T-helper 2 cell treated with Interferon-gamma antibody and Interleukin-4, amounts not matched to agents 5 μg/mL and 100 μg/mL, for 36 hours (primary cell): ENCODE measurements at regions not wholly inside any gene's neighbourhood (a gene's known extent, or its start where the extent isn't known, plus 50 kb on each side); places are given as distances from the start of the nearest gene placed in this dataset.

ENCODE experiments used
- DNase-seq: peaks from one replicate; pipeline ENCODE4 v3.0.0; 2021; ENCODE audit warnings: low spot score
- H3K27ac Mint-ChIP-seq: one replicate; pipeline ENCODE4 v1.8.0; 2021; ENCODE audit warnings: mild to moderate bottlenecking, mixed read lengths
- H3K27me3 Mint-ChIP-seq: one replicate; pipeline ENCODE4 v1.8.0; 2021; ENCODE audit warnings: low read depth, mixed read lengths
- H3K36me3 Mint-ChIP-seq: one replicate; pipeline ENCODE4 v1.8.0; 2021; ENCODE audit warnings: low read depth, mixed read lengths
- H3K4me1 Mint-ChIP-seq: one replicate; pipeline ENCODE4 v1.8.0; 2021; ENCODE audit warnings: low read depth, mixed read lengths
- H3K4me3 Mint-ChIP-seq: one replicate; pipeline ENCODE4 v1.8.0; 2022; ENCODE audit warnings: mild to moderate bottlenecking, moderate library complexity, mixed read lengths
- H3K9me3 Mint-ChIP-seq: one replicate; pipeline ENCODE4 v1.8.0; 2021; ENCODE audit warnings: mixed read lengths

DNA sequence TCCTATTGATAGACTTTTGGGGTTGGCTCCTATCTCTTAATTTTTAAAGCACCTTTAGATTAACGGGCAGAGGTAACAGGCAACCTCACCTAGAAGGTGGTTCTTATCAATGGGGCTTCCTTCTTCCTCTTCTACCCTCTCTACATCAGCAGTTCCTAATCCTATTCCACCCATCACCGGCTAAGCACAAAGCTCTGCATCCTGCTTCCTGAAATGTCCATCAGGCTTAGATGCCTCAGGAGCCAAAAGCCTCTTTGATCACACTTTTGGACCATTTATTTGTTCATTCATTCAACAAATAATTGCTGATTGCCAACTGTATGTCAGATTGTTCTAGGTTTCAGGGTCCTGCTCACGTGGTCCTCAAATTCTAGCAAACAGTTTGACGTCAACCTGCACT, 586.0 kb downstream of the TOX3 start:
- Mint-ChIP-seq H3K9me3 (peaks cover 14% of the 10 kb centered on the region), H3K4me1 (no peaks in the 10 kb centered on the region), H3K27me3 (no peaks in the 10 kb centered on the region), H3K27ac (no peak overlapping the region), H3K36me3 (no peaks in the 10 kb centered on the region), H3K4me3 (no peak overlapping the region)
- no peak for DNase-seq

DNA sequence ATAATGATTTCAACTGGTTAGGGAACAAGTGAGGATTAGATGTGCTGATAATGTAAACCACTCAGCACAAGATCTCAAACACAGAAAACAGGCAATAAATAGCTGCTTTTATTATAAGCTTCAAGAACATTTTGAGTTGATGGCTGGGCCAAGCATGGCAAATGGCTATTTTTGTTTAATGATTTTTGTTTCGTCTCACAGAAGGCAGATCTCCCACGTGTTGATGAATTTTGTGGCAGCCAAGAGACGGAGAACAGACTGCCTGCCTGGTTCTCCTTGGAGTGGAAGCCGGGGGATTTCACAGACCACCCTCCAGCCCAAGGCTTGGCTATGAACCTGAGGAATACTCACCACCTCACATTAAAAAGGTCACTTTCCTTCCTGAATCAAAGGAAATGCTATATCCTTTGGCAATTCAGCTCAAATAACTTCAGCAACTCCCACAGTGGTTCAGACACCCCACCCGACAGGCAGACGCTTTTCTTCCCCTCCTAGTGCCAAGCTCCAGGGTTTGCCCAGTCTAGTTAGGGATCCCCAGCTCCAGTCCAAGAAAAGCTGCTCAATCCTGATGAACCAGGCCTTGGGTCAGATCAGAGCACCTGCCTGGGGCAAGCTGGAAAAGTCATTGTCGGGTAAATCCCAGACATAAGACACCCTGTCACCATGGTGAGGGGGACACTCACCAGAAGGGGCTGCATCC, 593.5 kb downstream of the TOX3 start:
- DNase-seq: no peak
- no peak overlapping the region for H3K4me3 Mint-ChIP-seq
- H3K27ac Mint-ChIP-seq: no peak overlapping the region

DNA sequence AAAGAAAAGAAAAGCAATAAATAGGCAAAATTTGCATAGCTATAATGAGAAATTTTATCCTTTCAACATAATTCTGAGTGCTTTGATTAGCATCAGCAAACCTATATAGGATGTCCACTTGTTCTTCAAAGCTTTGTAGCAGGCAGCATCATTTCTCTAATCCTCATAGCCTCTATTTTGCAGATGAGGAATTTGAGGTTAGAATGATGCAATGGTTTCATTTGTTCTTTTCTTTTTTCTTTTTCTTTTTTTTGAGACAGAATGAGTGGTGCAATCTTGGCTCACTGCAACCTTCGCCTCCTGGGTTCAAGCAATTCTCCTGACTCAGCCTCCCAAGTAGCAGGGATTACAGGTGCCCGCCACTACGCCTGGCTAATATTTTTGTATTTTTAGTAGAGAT, 594.4 kb downstream of the TOX3 start:
- H3K9me3 Mint-ChIP-seq: no peaks in the 10 kb centered on the region
- no peak for DNase-seq
- no peaks in the 10 kb centered on the region for H3K36me3 Mint-ChIP-seq
- no peaks in the 10 kb centered on the region for H3K4me1 Mint-ChIP-seq
- no peak overlapping the region for H3K27ac Mint-ChIP-seq
- no peak overlapping the region for H3K4me3 Mint-ChIP-seq
- H3K27me3 Mint-ChIP-seq: no peaks in the 10 kb centered on the region

More for the DNA sequence above, 593.5 kb downstream of the TOX3 start:
- Mint-ChIP-seq H3K9me3 (peaks cover 3% of the 10 kb centered on the region), H3K4me1 (no peaks in the 10 kb centered on the region), H3K27me3 (no peaks in the 10 kb centered on the region), H3K36me3 (no peaks in the 10 kb centered on the region)

DNA sequence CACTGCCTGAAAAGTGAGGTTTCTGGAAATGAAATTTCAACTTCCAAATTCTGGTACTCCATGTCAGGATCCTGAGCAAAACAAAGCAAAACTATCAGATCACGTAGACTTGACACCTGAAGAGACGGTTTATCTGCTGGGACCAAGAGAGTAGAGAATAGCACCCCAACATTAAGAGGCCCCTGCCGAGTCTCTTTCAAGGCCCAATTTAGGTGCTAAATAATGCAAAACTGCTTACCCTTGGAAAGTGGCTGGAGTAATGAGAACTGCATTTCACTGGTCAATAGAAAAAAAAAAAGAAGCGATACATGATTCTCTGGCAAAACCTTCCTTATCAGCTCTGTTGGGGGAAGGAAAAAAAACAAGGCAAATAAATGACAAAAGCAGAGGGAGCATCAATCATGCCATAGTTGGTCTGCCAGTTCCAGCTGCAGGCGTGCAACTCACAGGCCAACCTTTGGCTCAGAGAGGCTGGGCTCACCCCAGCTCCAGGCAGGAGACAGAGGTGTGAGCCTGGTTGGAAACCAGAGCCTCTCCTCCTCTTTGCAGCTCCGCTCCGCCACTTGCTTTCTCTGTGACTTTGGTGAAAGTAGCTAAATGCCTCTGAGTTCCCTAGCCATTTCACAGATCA, 595.2 kb downstream of the TOX3 start:
- H3K27me3 Mint-ChIP-seq: no peaks in the 10 kb centered on the region
- H3K4me1 Mint-ChIP-seq: no peaks in the 10 kb centered on the region
- no peaks in the 10 kb centered on the region for H3K9me3 Mint-ChIP-seq

DNA sequence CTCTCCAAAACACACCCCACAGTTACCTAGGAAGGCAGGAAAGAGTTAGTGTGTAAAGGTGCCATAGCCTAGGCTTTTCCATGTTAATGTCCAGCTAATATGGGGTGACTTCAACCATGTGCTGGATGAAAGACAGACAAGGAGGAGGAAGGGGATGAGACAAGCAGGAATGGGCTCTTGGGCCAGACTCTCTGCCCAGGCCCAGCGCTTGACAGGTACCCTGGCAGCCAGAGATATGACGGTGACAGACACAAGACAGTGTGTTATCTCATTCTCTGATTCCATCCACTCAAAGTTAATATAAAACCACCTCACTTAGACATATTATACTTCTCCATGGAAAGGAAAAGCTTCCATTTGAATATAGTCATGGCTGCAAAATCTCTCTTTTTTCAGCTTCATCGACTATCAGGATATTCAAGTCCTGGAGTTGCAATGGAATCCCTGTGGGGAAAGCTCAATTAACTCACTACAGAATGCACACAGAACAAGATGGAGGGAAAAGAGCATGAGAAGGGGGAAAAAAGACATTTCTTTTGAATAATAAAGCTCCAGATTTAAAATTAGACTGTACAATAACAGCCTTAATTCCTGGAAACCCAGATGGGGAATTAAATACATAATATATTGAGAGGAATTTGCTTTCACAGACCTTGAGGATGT, 596.7 kb downstream of the TOX3 start:
- Mint-ChIP-seq H3K36me3 (no peaks in the 10 kb centered on the region), H3K4me3 (no peak overlapping the region), H3K27ac (no peak overlapping the region), H3K4me1 (no peaks in the 10 kb centered on the region), H3K9me3 (no peaks in the 10 kb centered on the region), H3K27me3 (no peaks in the 10 kb centered on the region)
- no peak for DNase-seq

More for the DNA sequence above, 595.2 kb downstream of the TOX3 start:
- H3K27ac Mint-ChIP-seq: no peak overlapping the region
- H3K36me3 Mint-ChIP-seq: no peaks in the 10 kb centered on the region
- H3K4me3 Mint-ChIP-seq: no peak overlapping the region
- DNase-seq: no peak

DNA sequence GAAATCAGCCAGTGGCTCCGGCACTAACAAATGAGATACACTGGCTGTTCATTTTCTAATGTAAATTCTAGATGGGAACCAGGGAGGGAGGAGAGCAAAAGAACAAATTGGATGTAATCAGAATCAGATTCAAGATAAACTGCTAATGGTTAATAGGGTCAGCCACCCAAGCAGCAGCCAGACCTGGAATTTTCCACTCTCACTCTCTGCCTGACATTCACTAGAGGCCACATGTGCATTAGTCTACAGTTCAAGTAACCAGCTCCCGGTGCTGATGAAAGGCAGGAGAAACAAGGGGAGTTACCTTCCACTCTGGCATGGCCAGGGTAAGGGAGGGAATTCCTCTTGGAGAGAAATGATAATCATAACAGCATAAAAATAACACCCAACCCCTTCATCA, 597.7 kb downstream of the TOX3 start:
- Mint-ChIP-seq H3K9me3 (peaks cover 7% of the 10 kb centered on the region), H3K27ac (no peak overlapping the region), H3K4me1 (no peaks in the 10 kb centered on the region), H3K4me3 (no peak overlapping the region), H3K36me3 (no peaks in the 10 kb centered on the region), H3K27me3 (no peaks in the 10 kb centered on the region)
- DNase-seq: no peak

DNA sequence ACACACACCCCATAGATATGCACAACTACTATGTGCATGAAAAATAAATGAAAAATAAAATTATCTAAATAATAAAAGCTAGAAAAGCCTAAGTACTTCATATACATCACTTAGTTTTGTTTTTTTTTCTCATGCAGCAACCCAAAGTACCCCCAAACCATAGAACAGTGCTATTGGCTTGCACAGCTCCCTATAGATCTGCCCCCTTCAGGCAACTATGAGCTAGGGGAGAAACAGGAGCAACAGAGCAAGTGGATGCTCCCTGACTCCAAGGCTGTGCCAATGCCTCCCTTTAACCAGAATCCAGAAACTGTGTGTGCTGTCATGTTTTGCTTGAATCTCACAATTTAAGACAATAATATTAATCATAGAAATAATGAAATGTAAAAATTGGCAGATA, 605.5 kb downstream of the TOX3 start:
- Mint-ChIP-seq H3K4me3 (no peak overlapping the region), H3K27me3 (no peaks in the 10 kb centered on the region), H3K9me3 (peaks cover 36% of the 10 kb centered on the region), H3K27ac (no peak overlapping the region), H3K4me1 (no peaks in the 10 kb centered on the region), H3K36me3 (no peaks in the 10 kb centered on the region)
- no peak for DNase-seq

DNA sequence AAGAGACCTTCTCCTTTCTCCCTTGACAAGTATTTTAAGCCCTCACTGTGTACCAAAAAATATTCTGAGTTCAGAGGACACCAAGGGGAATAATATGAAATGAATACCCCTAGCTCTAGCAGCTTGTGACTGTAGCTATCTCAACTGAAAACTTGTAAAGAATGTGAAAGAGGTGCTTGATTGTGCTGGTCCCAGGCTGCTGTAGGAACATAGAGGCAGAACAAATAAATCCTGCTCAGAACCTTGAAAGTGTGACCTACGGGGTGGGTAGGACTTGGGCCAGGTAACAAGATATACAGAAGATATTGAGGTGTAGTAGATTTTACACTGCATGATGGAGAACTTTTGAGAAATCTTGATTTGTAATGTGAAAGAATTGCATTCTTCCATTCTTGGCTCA, 606.8 kb downstream of the TOX3 start:
- no peaks in the 10 kb centered on the region for H3K4me1 Mint-ChIP-seq

DNA sequence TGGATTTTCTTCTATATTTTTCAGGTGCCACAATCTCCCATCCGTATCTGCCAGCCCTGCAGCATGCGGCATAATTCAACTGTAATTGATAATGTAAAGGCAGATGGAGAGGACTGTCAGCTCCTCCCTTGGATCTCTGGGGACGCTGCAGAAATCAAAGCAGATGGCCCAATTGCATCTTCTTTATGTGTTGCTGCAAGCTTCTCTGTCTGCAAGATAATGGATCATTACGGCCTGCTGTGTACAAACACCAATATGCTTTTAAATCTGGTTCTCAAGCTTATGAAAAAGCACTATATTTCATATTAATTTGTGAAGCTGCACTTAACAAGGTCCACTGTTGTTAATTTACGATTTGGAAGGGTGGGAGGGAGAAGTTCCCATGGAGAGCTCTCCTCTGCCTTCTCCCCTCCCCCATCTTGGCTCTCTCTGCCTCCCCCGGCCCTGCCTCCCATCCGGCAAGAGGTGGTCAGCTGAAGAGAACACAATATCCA, 607.5 kb downstream of the TOX3 start:
- DNase-seq: no peak
- Mint-ChIP-seq H3K4me1 (no peaks in the 10 kb centered on the region), H3K9me3 (peaks cover 38% of the 10 kb centered on the region), H3K27me3 (no peaks in the 10 kb centered on the region), H3K36me3 (no peaks in the 10 kb centered on the region), H3K27ac (no peak overlapping the region), H3K4me3 (no peak overlapping the region)

More for the DNA sequence above, 606.8 kb downstream of the TOX3 start:
- DNase-seq: no peak
- no peak overlapping the region for H3K4me3 Mint-ChIP-seq
- H3K9me3 Mint-ChIP-seq: peaks cover 41% of the 10 kb centered on the region
- no peak overlapping the region for H3K27ac Mint-ChIP-seq
- no peaks in the 10 kb centered on the region for H3K36me3 Mint-ChIP-seq
- H3K27me3 Mint-ChIP-seq: no peaks in the 10 kb centered on the region

DNA sequence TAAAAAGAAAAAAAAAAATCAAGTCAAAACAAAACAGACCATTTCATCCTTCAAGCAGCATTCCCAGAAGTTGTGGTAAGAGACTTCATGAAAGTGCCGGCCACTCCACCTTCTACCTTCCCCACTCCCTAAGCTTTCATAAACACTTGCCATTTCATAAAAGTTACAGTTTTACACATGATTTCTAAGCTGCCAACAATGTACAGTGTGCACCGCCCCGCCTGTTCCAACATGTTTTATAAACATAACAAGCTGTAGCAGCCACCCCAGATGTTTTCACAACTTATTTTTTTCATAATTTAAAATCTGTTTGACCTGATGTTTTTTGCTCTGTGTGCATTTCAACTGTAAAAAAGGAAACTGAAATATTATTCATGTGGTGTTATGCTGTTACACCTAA, 608.1 kb downstream of the TOX3 start:
- H3K27ac Mint-ChIP-seq: no peak overlapping the region
- no peaks in the 10 kb centered on the region for H3K4me1 Mint-ChIP-seq
- no peak for DNase-seq
- no peaks in the 10 kb centered on the region for H3K27me3 Mint-ChIP-seq
- peaks cover 41% of the 10 kb centered on the region for H3K9me3 Mint-ChIP-seq
- no peak overlapping the region for H3K4me3 Mint-ChIP-seq
- H3K36me3 Mint-ChIP-seq: no peaks in the 10 kb centered on the region

DNA sequence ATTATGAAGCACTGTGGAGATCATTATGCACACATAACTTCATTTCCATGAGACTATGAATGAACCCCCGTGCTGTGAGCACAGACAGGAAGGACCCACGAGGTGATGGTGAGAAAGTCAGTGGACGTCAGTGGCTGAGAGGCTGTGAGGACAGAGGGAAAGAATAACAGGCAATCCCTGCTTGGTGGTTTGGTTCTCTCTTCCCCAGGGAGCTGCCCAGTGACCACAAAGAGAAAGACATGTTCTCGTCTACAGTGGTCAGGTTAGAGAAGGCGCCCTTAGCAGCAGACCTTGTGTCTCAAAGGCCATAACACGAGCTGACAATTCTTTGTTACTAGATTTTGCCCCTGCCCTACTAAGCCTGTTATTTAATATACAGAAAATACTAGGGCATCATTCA, 609.2 kb downstream of the TOX3 start:
- DNase-seq: no peak
- no peaks in the 10 kb centered on the region for H3K4me1 Mint-ChIP-seq
- no peaks in the 10 kb centered on the region for H3K36me3 Mint-ChIP-seq
- H3K27ac Mint-ChIP-seq: no peak overlapping the region
- no peaks in the 10 kb centered on the region for H3K27me3 Mint-ChIP-seq
- H3K9me3 Mint-ChIP-seq: peaks cover 46% of the 10 kb centered on the region
- no peak overlapping the region for H3K4me3 Mint-ChIP-seq

DNA sequence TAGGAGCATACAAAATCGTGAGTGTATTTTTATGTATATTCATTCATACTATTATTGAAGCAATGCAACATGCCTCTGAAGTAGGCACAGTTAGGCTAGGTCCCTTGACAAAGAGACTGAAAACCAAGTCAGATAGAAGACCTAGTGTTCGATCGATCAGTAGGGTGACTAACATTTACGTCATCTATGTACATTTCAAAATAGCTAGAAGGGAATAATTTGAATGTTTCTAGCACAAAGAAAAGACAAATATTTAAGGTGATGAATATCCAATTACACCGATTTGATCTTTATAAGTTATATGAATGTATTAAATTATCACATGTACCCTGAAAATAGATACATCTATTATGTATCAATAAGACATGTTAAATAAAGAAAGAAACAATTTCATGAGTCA, 610.1 kb downstream of the TOX3 start:
- Mint-ChIP-seq H3K4me1 (no peaks in the 10 kb centered on the region), H3K4me3 (no peak overlapping the region), H3K27me3 (no peaks in the 10 kb centered on the region), H3K36me3 (no peaks in the 10 kb centered on the region), H3K27ac (no peak overlapping the region), H3K9me3 (peaks cover 50% of the 10 kb centered on the region)
- no peak for DNase-seq

DNA sequence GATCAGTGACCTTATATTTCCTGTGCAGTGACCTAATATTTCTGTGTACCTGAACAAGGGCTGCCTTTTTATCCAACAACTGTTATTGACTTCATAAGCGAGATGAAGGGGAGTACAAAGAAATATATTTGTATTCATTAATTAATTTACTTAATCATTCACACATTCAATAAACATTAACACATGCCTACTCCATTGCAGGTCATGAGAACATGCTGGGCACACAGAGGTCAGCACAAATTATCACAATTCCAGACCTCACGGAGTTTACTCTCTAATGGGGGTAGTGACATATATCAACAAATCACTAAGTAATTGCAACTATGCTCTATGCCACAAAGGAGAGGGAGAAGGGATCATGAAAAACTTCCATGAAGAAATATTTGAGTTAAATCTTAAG, 614.6 kb downstream of the TOX3 start:
- Mint-ChIP-seq H3K4me1 (no peaks in the 10 kb centered on the region), H3K27me3 (no peaks in the 10 kb centered on the region), H3K36me3 (no peaks in the 10 kb centered on the region), H3K9me3 (peaks cover 47% of the 10 kb centered on the region), H3K4me3 (no peak overlapping the region), H3K27ac (no peak overlapping the region)
- DNase-seq: no peak

DNA sequence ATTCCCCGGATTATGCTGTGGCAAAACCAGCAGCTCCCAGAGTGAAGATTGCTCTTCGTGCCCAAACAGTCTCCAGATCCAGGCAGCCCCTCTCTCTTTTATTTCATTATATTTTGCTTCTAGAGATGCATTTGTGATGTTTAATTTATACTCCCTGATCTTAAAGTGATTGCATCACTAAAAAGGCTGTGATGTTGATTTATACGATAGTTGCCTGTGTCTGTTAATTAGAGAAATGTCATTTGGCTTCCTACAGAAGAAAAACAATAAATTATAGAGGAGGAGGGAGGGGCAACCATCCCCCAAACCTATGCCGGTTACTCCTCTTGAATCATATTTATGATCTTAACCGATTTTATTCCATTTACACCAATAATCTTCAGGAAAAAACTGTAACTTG, 615.3 kb downstream of the TOX3 start:
- Mint-ChIP-seq H3K27ac (no peak overlapping the region), H3K4me1 (no peaks in the 10 kb centered on the region), H3K36me3 (no peaks in the 10 kb centered on the region), H3K27me3 (no peaks in the 10 kb centered on the region), H3K9me3 (peaks cover 41% of the 10 kb centered on the region), H3K4me3 (no peak overlapping the region)
- no peak for DNase-seq
